Astrocyte (in vitro differentiated cells and primary cell): ENCODE measurements at regions not wholly inside any gene's neighbourhood (a gene's known extent, or its start where the extent isn't known, plus 50 kb on each side); places are given as distances from the start of the nearest gene placed in this dataset.
"Not testable (repeated sequence)": the region's sequence is repeated elsewhere in the genome, so short reads cannot be mapped to it uniquely, and the experiment has no call there.

Experiments
- EZH2 ChIP-seq: IDR thresholded peaks from 2 replicates; pipeline ENCODE4 v1.6.1; 2012; ENCODE audit warnings: mild to moderate bottlenecking, low read length, inconsistent platforms; ENCODE audit not compliant: insufficient read depth
- TF ChIP-seq, protein P1 (sequence below): IDR thresholded peaks from 2 replicates; pipeline ENCODE4 v1.5.1; 2011; ENCODE audit warnings: low read depth, mild to moderate bottlenecking, inconsistent platforms, low read length, moderate library complexity; ENCODE audit not compliant: insufficient read depth

DNA sequence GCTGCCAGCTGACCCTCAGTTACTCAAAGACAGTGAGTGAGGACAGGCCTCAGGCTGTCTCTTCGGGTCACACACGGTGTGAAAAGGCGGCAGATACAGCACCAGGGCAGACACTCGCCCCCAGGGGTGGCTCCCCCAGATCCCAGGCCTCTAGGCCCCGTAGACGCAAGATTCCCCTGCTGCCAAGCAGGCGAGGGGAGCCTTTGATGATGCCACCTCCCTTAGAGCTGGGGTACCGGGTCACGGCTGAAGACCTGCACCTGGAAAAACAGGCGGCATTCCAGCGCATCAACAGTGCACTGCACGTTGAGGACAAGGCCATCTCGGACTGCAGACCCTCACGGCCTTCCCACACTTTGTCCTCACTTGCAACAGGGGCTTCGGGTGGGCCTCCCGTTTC is 147.5 kb upstream of the C1QTNF3 start:
- TF ChIP-seq, protein P1, sequence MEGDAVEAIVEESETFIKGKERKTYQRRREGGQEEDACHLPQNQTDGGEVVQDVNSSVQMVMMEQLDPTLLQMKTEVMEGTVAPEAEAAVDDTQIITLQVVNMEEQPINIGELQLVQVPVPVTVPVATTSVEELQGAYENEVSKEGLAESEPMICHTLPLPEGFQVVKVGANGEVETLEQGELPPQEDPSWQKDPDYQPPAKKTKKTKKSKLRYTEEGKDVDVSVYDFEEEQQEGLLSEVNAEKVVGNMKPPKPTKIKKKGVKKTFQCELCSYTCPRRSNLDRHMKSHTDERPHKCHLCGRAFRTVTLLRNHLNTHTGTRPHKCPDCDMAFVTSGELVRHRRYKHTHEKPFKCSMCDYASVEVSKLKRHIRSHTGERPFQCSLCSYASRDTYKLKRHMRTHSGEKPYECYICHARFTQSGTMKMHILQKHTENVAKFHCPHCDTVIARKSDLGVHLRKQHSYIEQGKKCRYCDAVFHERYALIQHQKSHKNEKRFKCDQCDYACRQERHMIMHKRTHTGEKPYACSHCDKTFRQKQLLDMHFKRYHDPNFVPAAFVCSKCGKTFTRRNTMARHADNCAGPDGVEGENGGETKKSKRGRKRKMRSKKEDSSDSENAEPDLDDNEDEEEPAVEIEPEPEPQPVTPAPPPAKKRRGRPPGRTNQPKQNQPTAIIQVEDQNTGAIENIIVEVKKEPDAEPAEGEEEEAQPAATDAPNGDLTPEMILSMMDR, result not testable (repeated sequence)
- not testable (repeated sequence) for TF ChIP-seq EZH2
